ENCODE measurements at regions not wholly inside any gene's neighbourhood (a gene's known extent, or its start where the extent isn't known, plus 50 kb on each side); places are given as distances from the start of the nearest gene placed in this dataset.

- Histone ChIP-seq H3K36me3 (ENCODE audit: control insufficient read depth in 3 of 3, insufficient read depth in 2 of 3, low read depth in 1 of 3, low read length in 3 of 3) (no peaks in the 10 kb centered on the region), H3K27me3 (ENCODE audit: control insufficient read depth in 3 of 3, insufficient read depth in 3 of 3, low read length in 3 of 3) (peaks cover 0 to 35% (median 12%) of the 10 kb centered on the region in 3 donors), H3K27ac (ENCODE audit: low read depth in 1 of 3, low read length in 2 of 3) (no peak overlapping the region), H3K9me3 (ENCODE audit: control insufficient read depth in 2 of 2, insufficient read depth in 1 of 2, low read depth in 1 of 2, low read length in 1 of 2) (no peaks in the 10 kb centered on the region), H3K4me1 (ENCODE audit: control insufficient read depth in 3 of 3, insufficient read depth in 2 of 3, low read depth in 1 of 3, low read length in 2 of 3) (no peaks in the 10 kb centered on the region), H3K4me3 (ENCODE audit: low read depth in 1 of 3, low read length in 3 of 3) (peak overlapping the region in 1 of 3 donors; percentile 47)
- DNase-seq (peak in 1 of 2 donors; percentile 20), FAIRE-seq (no peak)
- 2 to 13% (median 11%) methylated on average over 65 to 75 of the region's 75 CpGs for WGBS, 3 donors
Measured at GRCh38 chr3:28575746-28576613, 227.4 kb upstream of the AZI2 start.

- Histone ChIP-seq H3K9me3 (ENCODE audit: control insufficient read depth in 2 of 2, insufficient read depth in 1 of 2, low read depth in 1 of 2, low read length in 1 of 2) (no peaks in the 10 kb centered on the region), H3K36me3 (ENCODE audit: control insufficient read depth in 3 of 3, insufficient read depth in 2 of 3, low read depth in 1 of 3, low read length in 3 of 3) (no peaks in the 10 kb centered on the region), H3K27ac (ENCODE audit: low read depth in 1 of 3, low read length in 2 of 3) (no peak overlapping the region), H3K4me1 (ENCODE audit: control insufficient read depth in 3 of 3, insufficient read depth in 2 of 3, low read depth in 1 of 3, low read length in 2 of 3) (no peaks in the 10 kb centered on the region), H3K4me3 (ENCODE audit: low read depth in 1 of 3, low read length in 3 of 3) (peak overlapping the region in 1 of 3 donors; percentile 38), H3K27me3 (ENCODE audit: control insufficient read depth in 3 of 3, insufficient read depth in 3 of 3, low read length in 3 of 3) (peaks cover 0 to 35% (median 11%) of the 10 kb centered on the region in 3 donors)
- 8 to 16% (median 15%) methylated on average over 8 of the region's 8 CpGs for WGBS, 3 donors
- FAIRE-seq, result no peak
- DNase-seq, result peak in 1 of 2 donors; percentile 1
Measured at GRCh38 chr3:28576614-28577200, 228.1 kb upstream of the AZI2 start.

GRCh38 chr3:28577941-28578500, 229.4 kb upstream of the AZI2 start:
- H3K9me3 ChIP-seq (ENCODE audit: control insufficient read depth in 2 of 2, insufficient read depth in 1 of 2, low read depth in 1 of 2, low read length in 1 of 2), result no peaks in the 10 kb centered on the region
- H3K36me3 ChIP-seq (ENCODE audit: control insufficient read depth in 3 of 3, insufficient read depth in 2 of 3, low read depth in 1 of 3, low read length in 3 of 3), result no peaks in the 10 kb centered on the region
- 57 to 65% (median 57%) methylated on average over 3 of the region's 3 CpGs for WGBS, 3 donors
- H3K27ac ChIP-seq (ENCODE audit: low read depth in 1 of 3, low read length in 2 of 3), result no peak overlapping the region
- peaks cover 0 to 32% (median 10%) of the 10 kb centered on the region in 3 donors for H3K27me3 ChIP-seq (ENCODE audit: control insufficient read depth in 3 of 3, insufficient read depth in 3 of 3, low read length in 3 of 3)
- no peak for FAIRE-seq
- no peak overlapping the region for H3K4me3 ChIP-seq (ENCODE audit: low read depth in 1 of 3, low read length in 3 of 3)
- no peak for DNase-seq
- no peaks in the 10 kb centered on the region for H3K4me1 ChIP-seq (ENCODE audit: control insufficient read depth in 3 of 3, insufficient read depth in 2 of 3, low read depth in 1 of 3, low read length in 2 of 3)

- Histone ChIP-seq H3K9me3 (ENCODE audit: control insufficient read depth in 2 of 2, insufficient read depth in 1 of 2, low read depth in 1 of 2, low read length in 1 of 2) (no peaks in the 10 kb centered on the region), H3K27ac (ENCODE audit: low read depth in 1 of 3, low read length in 2 of 3) (no peak overlapping the region), H3K4me3 (ENCODE audit: low read depth in 1 of 3, low read length in 3 of 3) (no peak overlapping the region), H3K36me3 (ENCODE audit: control insufficient read depth in 3 of 3, insufficient read depth in 2 of 3, low read depth in 1 of 3, low read length in 3 of 3) (no peaks in the 10 kb centered on the region), H3K27me3 (ENCODE audit: control insufficient read depth in 3 of 3, insufficient read depth in 3 of 3, low read length in 3 of 3) (no peaks in the 10 kb centered on the region), H3K4me1 (ENCODE audit: control insufficient read depth in 3 of 3, insufficient read depth in 2 of 3, low read depth in 1 of 3, low read length in 2 of 3) (no peaks in the 10 kb centered on the region)
- DNase-seq, result no peak
- FAIRE-seq, result no peak
Measured at GRCh38 chr3:28586325-28586724, 237.7 kb upstream of the AZI2 start.

GRCh38 chr3:28587723-28588122, 239.1 kb upstream of the AZI2 start:
- Histone ChIP-seq H3K27ac (ENCODE audit: low read depth in 1 of 3, low read length in 2 of 3) (no peak overlapping the region), H3K27me3 (ENCODE audit: control insufficient read depth in 3 of 3, insufficient read depth in 3 of 3, low read length in 3 of 3) (no peaks in the 10 kb centered on the region), H3K9me3 (ENCODE audit: control insufficient read depth in 2 of 2, insufficient read depth in 1 of 2, low read depth in 1 of 2, low read length in 1 of 2) (no peaks in the 10 kb centered on the region), H3K4me3 (ENCODE audit: low read depth in 1 of 3, low read length in 3 of 3) (no peak overlapping the region), H3K4me1 (ENCODE audit: control insufficient read depth in 3 of 3, insufficient read depth in 2 of 3, low read depth in 1 of 3, low read length in 2 of 3) (no peaks in the 10 kb centered on the region), H3K36me3 (ENCODE audit: control insufficient read depth in 3 of 3, insufficient read depth in 2 of 3, low read depth in 1 of 3, low read length in 3 of 3) (no peaks in the 10 kb centered on the region)
- DNase-seq, result no peak
- 49 to 74% (median 54%) methylated on average over 3 of the region's 3 CpGs for WGBS, 3 donors
- no peak for FAIRE-seq

- Histone ChIP-seq H3K9me3 (ENCODE audit: control insufficient read depth in 2 of 2, insufficient read depth in 1 of 2, low read depth in 1 of 2, low read length in 1 of 2) (no peaks in the 10 kb centered on the region), H3K27me3 (ENCODE audit: control insufficient read depth in 3 of 3, insufficient read depth in 3 of 3, low read length in 3 of 3) (no peaks in the 10 kb centered on the region), H3K4me1 (ENCODE audit: control insufficient read depth in 3 of 3, insufficient read depth in 2 of 3, low read depth in 1 of 3, low read length in 2 of 3) (no peaks in the 10 kb centered on the region), H3K36me3 (ENCODE audit: control insufficient read depth in 3 of 3, insufficient read depth in 2 of 3, low read depth in 1 of 3, low read length in 3 of 3) (no peaks in the 10 kb centered on the region), H3K4me3 (ENCODE audit: low read depth in 1 of 3, low read length in 3 of 3) (no peak overlapping the region), H3K27ac (ENCODE audit: low read depth in 1 of 3, low read length in 2 of 3) (no peak overlapping the region)
- peak in 1 of 2 donors; percentile 8 for DNase-seq
- FAIRE-seq, result no peak
- whole genome bisulfite sequencing, 3 donors, result 30 to 44% (median 36%) methylated on average over 2 of the region's 2 CpGs
Measured at GRCh38 chr3:28590216-28590615, 241.6 kb upstream of the AZI2 start.

- FAIRE-seq (no peak), DNase-seq (no peak)
- no peaks in the 10 kb centered on the region for H3K9me3 ChIP-seq (ENCODE audit: control insufficient read depth in 2 of 2, insufficient read depth in 1 of 2, low read depth in 1 of 2, low read length in 1 of 2)
- no peaks in the 10 kb centered on the region for H3K27me3 ChIP-seq (ENCODE audit: control insufficient read depth in 3 of 3, insufficient read depth in 3 of 3, low read length in 3 of 3)
- H3K4me1 ChIP-seq (ENCODE audit: control insufficient read depth in 3 of 3, insufficient read depth in 2 of 3, low read depth in 1 of 3, low read length in 2 of 3), result no peaks in the 10 kb centered on the region
- H3K4me3 ChIP-seq (ENCODE audit: low read depth in 1 of 3, low read length in 3 of 3), result no peak overlapping the region
- no peak overlapping the region for H3K27ac ChIP-seq (ENCODE audit: low read depth in 1 of 3, low read length in 2 of 3)
- WGBS, 3 donors, result 61 to 77% (median 64%) methylated on average over 3 of the region's 3 CpGs
- no peaks in the 10 kb centered on the region for H3K36me3 ChIP-seq (ENCODE audit: control insufficient read depth in 3 of 3, insufficient read depth in 2 of 3, low read depth in 1 of 3, low read length in 3 of 3)
Measured at GRCh38 chr3:28590860-28591259, 242.2 kb upstream of the AZI2 start.

- H3K9me3 ChIP-seq (ENCODE audit: control insufficient read depth in 2 of 2, insufficient read depth in 1 of 2, low read depth in 1 of 2, low read length in 1 of 2), result no peaks in the 10 kb centered on the region
- 76 to 88% (median 77%) methylated on average over 4 of the region's 4 CpGs for WGBS, 3 donors
- H3K27me3 ChIP-seq (ENCODE audit: control insufficient read depth in 3 of 3, insufficient read depth in 3 of 3, low read length in 3 of 3), result no peaks in the 10 kb centered on the region
Measured at GRCh38 chr3:28595372-28595771, 246.7 kb upstream of the AZI2 start.

More at GRCh38 chr3:28595372-28595771, 246.7 kb upstream of the AZI2 start:
- H3K4me1 ChIP-seq (ENCODE audit: control insufficient read depth in 3 of 3, insufficient read depth in 2 of 3, low read depth in 1 of 3, low read length in 2 of 3), result no peaks in the 10 kb centered on the region
- no peak overlapping the region for H3K4me3 ChIP-seq (ENCODE audit: low read depth in 1 of 3, low read length in 3 of 3)
- no peak for FAIRE-seq
- DNase-seq, result no peak
- no peaks in the 10 kb centered on the region for H3K36me3 ChIP-seq (ENCODE audit: control insufficient read depth in 3 of 3, insufficient read depth in 2 of 3, low read depth in 1 of 3, low read length in 3 of 3)
- no peak overlapping the region for H3K27ac ChIP-seq (ENCODE audit: low read depth in 1 of 3, low read length in 2 of 3)

All from small intestine (tissue), 7 donors.